Prostate gland (tissue), 2 donors: ENCODE measurements at regions not wholly inside any gene's neighbourhood (a gene's known extent, or its start where the extent isn't known, plus 50 kb on each side); places are given as distances from the start of the nearest gene placed in this dataset.

Source experiments
- CTCF ChIP-seq, 4 experiments: fragments of 200-600 bp in 2 of 4; fragments of 450-650 bp in 2 of 4; sonication (generic) in 2 of 4; IDR thresholded peaks; 1 replicate in 3 of 4; 2 replicates in 1 of 4; pipeline ENCODE4 v1.5.1; 2016 to 2019; ENCODE audit warnings: antibody characterized with exemption in 4 of 4, mild to moderate bottlenecking in 2 of 4, moderate library complexity in 2 of 4
- POLR2A ChIP-seq: fragments of 450-650 bp; IDR thresholded peaks from one replicate; pipeline ENCODE4 v1.6.1; 2016; ENCODE audit warnings: antibody characterized with exemption, mild to moderate bottlenecking

GRCh38 chr21:40915114-40915513 is 68.2 kb upstream of the DSCAM start:
- TF ChIP-seq CTCF (IDR thresholded peaks at IDR 0.05) (no peak), POLR2A (no peak)
